Thoracic aorta (tissue), 2 donors: ENCODE measurements at regions not wholly inside any gene's neighbourhood (a gene's known extent, or its start where the extent isn't known, plus 50 kb on each side); places are given as distances from the start of the nearest gene placed in this dataset.

Experiments used
- ATAC-seq: fragments of 150-250 bp; one replicate; pipeline ENCODE4 v1.8.0; 2017; ENCODE audit warnings: low read depth; ENCODE audit not compliant: insufficient number of reproducible peaks, low FRiP score
- DNase-seq: peaks from one replicate; pipeline ENCODE4 v3.0.0-alpha.2; 2020; ENCODE audit warnings: low spot score
- H3K27ac ChIP-seq, 2 donors: fragments of 200-600 bp; sonication (generic); 1 replicate in 1 of 2; 2 replicates in 1 of 2; pipeline ENCODE4 v1.5.1; 2016; ENCODE audit warnings: mild to moderate bottlenecking in 2 of 2, moderate library complexity in 2 of 2
- H3K27me3 ChIP-seq: fragments of 200-600 bp; sonication (generic); replicated peaks from 2 replicates; pipeline ENCODE4 v1.6.0; 2016; ENCODE audit warnings: mild to moderate bottlenecking; ENCODE audit not compliant: insufficient read depth
- H3K36me3 ChIP-seq: fragments of 200-600 bp; sonication (generic); one replicate; pipeline ENCODE4 v1.5.1; 2016
- H3K4me1 ChIP-seq, 2 donors: fragments of 200-600 bp; sonication (generic); 1 replicate in 1 of 2; 2 replicates in 1 of 2; pipeline versions ENCODE4 v1.5.1 to v1.6.0; 2016; ENCODE audit warnings: low read depth in 2 of 2, mild to moderate bottlenecking in 1 of 2; ENCODE audit not compliant: control insufficient read depth in 1 of 2
- H3K4me3 ChIP-seq: fragments of 200-600 bp; sonication (generic); 2 replicates; pipeline ENCODE4 v1.5.1; 2016; ENCODE audit warnings: mild to moderate bottlenecking
- H3K9me3 ChIP-seq: fragments of 200-600 bp; sonication (generic); 2 replicates; pipeline ENCODE4 v1.5.1; 2016
- CTCF ChIP-seq: fragments of 200-600 bp; sonication (generic); IDR thresholded peaks from one replicate; pipeline ENCODE4 v1.5.1; 2019; ENCODE audit warnings: antibody characterized with exemption

- DNase-seq = no peak
These were observed 313.1 kb downstream of the TGFB2 start for GRCh38 chr1:218658269-218658668.

GRCh38 chr1:218658899-218659298 lies 313.8 kb downstream of the TGFB2 start:
- H3K27ac ChIP-seq = no peak overlapping the region
- no peaks in the 10 kb centered on the region for H3K36me3 ChIP-seq
- no peaks in the 10 kb centered on the region for H3K9me3 ChIP-seq
- DNase-seq (no peak), ATAC-seq (peak; percentile 74)
- H3K4me1 ChIP-seq = peaks cover 11 to 22% of the 10 kb centered on the region in 2 donors
- TF ChIP-seq CTCF = no peak
- no peaks in the 10 kb centered on the region for H3K27me3 ChIP-seq
- no peak overlapping the region for H3K4me3 ChIP-seq

More at GRCh38 chr1:218658269-218658668, 313.1 kb downstream of the TGFB2 start:
- H3K27me3 ChIP-seq = no peaks in the 10 kb centered on the region
- no peaks in the 10 kb centered on the region for H3K36me3 ChIP-seq
- ATAC-seq = no peak
- no peak for TF ChIP-seq CTCF
- H3K27ac ChIP-seq = no peak overlapping the region
- H3K4me3 ChIP-seq = no peak overlapping the region
- H3K9me3 ChIP-seq = no peaks in the 10 kb centered on the region
- H3K4me1 ChIP-seq = peaks cover 11 to 22% of the 10 kb centered on the region in 2 donors

- DNase-seq = no peak
- H3K4me3 ChIP-seq = no peak overlapping the region
- no peak for TF ChIP-seq CTCF
- peaks cover 18 to 27% of the 10 kb centered on the region in 2 donors for H3K4me1 ChIP-seq
- H3K27me3 ChIP-seq = no peaks in the 10 kb centered on the region
- no peaks in the 10 kb centered on the region for H3K36me3 ChIP-seq
- ATAC-seq = no peak
- peak overlapping the region; percentile 44 to 47 for H3K27ac ChIP-seq
- H3K9me3 ChIP-seq = no peaks in the 10 kb centered on the region
These were observed 315.0 kb downstream of the TGFB2 start for GRCh38 chr1:218659911-218660677.

GRCh38 chr1:218660678-218661053 lies 315.5 kb downstream of the TGFB2 start:
- no peak for DNase-seq

GRCh38 chr1:218661411-218661810 lies 316.3 kb downstream of the TGFB2 start:
- ATAC-seq (no peak), DNase-seq (no peak)
- H3K4me3 ChIP-seq = no peak overlapping the region

More at GRCh38 chr1:218660678-218661053, 315.5 kb downstream of the TGFB2 start:
- Histone ChIP-seq H3K4me1 (peaks cover 18 to 27% of the 10 kb centered on the region in 2 donors), H3K9me3 (no peaks in the 10 kb centered on the region), H3K27ac (peak overlapping the region in 1 of 2 donors; percentile 47), H3K27me3 (no peaks in the 10 kb centered on the region), H3K4me3 (no peak overlapping the region), H3K36me3 (no peaks in the 10 kb centered on the region)
- no peak for TF ChIP-seq CTCF
- no peak for ATAC-seq

More at GRCh38 chr1:218661411-218661810, 316.3 kb downstream of the TGFB2 start:
- TF ChIP-seq CTCF = no peak
- Histone ChIP-seq H3K9me3 (no peaks in the 10 kb centered on the region), H3K36me3 (no peaks in the 10 kb centered on the region), H3K27ac (no peak overlapping the region), H3K4me1 (peaks cover 18 to 27% of the 10 kb centered on the region in 2 donors), H3K27me3 (no peaks in the 10 kb centered on the region)
